ENCODE measurements at regions not wholly inside any gene's neighbourhood (a gene's known extent, or its start where the extent isn't known, plus 50 kb on each side); places are given as distances from the start of the nearest gene placed in this dataset.

DNA sequence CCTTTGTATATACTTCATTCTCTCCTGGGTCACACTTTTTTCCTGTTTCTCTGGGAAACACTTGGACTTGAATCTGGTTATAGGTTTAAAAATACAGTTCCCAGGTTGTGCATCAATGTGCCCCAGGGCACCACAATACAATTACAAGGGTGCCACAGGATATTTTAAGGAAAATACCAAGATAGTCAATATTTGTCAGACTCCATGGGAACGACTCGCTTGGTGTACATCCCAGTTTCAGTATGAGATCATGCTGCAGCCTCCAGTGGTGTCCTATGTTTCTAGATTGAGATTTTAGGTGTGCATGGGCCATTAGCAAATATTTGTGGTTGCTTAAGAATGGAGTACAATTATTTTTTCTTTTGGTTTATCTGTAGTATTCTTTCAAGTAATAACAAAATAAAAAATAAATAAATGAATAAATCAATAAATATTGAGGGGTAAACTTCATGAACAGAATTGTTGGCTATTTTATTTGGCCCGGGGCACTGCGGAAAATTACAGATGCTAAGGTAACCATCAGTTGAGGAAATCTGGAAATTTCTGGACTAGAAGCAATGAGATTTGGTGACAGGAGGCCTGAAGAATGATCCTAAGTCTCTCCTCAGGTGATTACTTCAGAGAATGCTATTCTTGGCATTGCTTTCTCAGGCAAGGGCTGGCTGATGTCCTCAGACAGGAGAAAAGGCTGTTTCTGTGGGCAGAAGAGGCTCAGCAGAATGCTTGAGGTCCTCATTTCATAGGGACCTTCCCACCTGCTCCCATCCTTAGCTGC is 649.3 kb upstream of the SOX11 start:
- no peaks in the 10 kb centered on the region for H3K4me1 ChIP-seq (ENCODE audit: insufficient read depth, low read length)
- no peak overlapping the region for H2AFZ ChIP-seq (ENCODE audit: low read depth, low read length)
- H3K79me2 ChIP-seq (ENCODE audit: insufficient read depth, low read length) = no peaks in the 10 kb centered on the region
- no peak overlapping the region for H3K4me3 ChIP-seq (ENCODE audit: low read depth in 1 of 2, low read length in 2 of 2)
- H4K20me1 ChIP-seq (ENCODE audit: insufficient read depth, low read length) = no peaks in the 10 kb centered on the region
- H3K27me3 ChIP-seq (ENCODE audit: insufficient read depth, low read length, poor library complexity) = no peaks in the 10 kb centered on the region
- H3K36me3 ChIP-seq (ENCODE audit: insufficient read depth, low read length) = no peaks in the 10 kb centered on the region
- no peak overlapping the region for H3K9ac ChIP-seq (ENCODE audit: low read depth, low read length)
- no peak overlapping the region for H3K27ac ChIP-seq (ENCODE audit: low read length)
- no peak overlapping the region for H3K4me2 ChIP-seq (ENCODE audit: insufficient read depth, low read length)
- DNase-seq = no peak
- H3K9me3 ChIP-seq (ENCODE audit: insufficient read depth, low read length, severe bottlenecking) = no peaks in the 10 kb centered on the region
- TF ChIP-seq, protein P1, sequence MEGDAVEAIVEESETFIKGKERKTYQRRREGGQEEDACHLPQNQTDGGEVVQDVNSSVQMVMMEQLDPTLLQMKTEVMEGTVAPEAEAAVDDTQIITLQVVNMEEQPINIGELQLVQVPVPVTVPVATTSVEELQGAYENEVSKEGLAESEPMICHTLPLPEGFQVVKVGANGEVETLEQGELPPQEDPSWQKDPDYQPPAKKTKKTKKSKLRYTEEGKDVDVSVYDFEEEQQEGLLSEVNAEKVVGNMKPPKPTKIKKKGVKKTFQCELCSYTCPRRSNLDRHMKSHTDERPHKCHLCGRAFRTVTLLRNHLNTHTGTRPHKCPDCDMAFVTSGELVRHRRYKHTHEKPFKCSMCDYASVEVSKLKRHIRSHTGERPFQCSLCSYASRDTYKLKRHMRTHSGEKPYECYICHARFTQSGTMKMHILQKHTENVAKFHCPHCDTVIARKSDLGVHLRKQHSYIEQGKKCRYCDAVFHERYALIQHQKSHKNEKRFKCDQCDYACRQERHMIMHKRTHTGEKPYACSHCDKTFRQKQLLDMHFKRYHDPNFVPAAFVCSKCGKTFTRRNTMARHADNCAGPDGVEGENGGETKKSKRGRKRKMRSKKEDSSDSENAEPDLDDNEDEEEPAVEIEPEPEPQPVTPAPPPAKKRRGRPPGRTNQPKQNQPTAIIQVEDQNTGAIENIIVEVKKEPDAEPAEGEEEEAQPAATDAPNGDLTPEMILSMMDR (IDR thresholded peaks at IDR 0.05; ENCODE audit: borderline replicate concordance, extremely low read depth, low read length, poor library complexity, severe bottlenecking) = no peak
- TF ChIP-seq EZH2 (IDR thresholded peaks at IDR 0.05; ENCODE audit: borderline replicate concordance, low read depth, low read length, severe bottlenecking) = no peak
- ATAC-seq (ENCODE audit: insufficient read depth, low read depth) = no peak

DNA sequence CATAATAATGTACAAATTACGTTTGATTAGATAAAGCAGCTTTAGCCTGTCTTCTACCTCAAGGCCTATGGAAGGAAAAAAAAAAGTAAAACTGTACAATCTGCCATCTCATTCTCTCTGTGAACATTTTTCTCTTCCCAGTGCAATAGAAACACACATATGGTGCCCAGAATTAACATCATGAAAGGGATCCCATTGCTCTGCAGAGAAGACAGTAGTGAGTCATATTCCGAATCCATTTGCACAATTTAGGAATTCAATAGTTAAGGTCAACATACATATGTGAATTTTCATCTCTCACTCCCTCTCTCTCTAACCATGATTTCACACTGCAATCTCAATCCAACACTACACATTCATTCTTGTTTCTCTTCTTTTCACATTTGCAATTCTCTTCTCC is 640.9 kb upstream of the SOX11 start:
- H2AFZ ChIP-seq (ENCODE audit: low read depth, low read length) = no peak overlapping the region
- H3K4me2 ChIP-seq (ENCODE audit: insufficient read depth, low read length) = no peak overlapping the region
- ATAC-seq (ENCODE audit: insufficient read depth, low read depth) = no peak
- H3K4me3 ChIP-seq (ENCODE audit: low read depth in 1 of 2, low read length in 2 of 2) = no peak overlapping the region
- no peaks in the 10 kb centered on the region for H4K20me1 ChIP-seq (ENCODE audit: insufficient read depth, low read length)
- no peaks in the 10 kb centered on the region for H3K4me1 ChIP-seq (ENCODE audit: insufficient read depth, low read length)
- TF ChIP-seq, protein P1 (IDR thresholded peaks at IDR 0.05; ENCODE audit: borderline replicate concordance, extremely low read depth, low read length, poor library complexity, severe bottlenecking) = no peak
- TF ChIP-seq EZH2 (IDR thresholded peaks at IDR 0.05; ENCODE audit: borderline replicate concordance, low read depth, low read length, severe bottlenecking) = no peak
- no peaks in the 10 kb centered on the region for H3K36me3 ChIP-seq (ENCODE audit: insufficient read depth, low read length)
- H3K9me3 ChIP-seq (ENCODE audit: insufficient read depth, low read length, severe bottlenecking) = no peaks in the 10 kb centered on the region
- no peak overlapping the region for H3K27ac ChIP-seq (ENCODE audit: low read length)
- H3K9ac ChIP-seq (ENCODE audit: low read depth, low read length) = no peak overlapping the region
- no peaks in the 10 kb centered on the region for H3K79me2 ChIP-seq (ENCODE audit: insufficient read depth, low read length)
- no peaks in the 10 kb centered on the region for H3K27me3 ChIP-seq (ENCODE audit: insufficient read depth, low read length, poor library complexity)
- no peak for DNase-seq

DNA sequence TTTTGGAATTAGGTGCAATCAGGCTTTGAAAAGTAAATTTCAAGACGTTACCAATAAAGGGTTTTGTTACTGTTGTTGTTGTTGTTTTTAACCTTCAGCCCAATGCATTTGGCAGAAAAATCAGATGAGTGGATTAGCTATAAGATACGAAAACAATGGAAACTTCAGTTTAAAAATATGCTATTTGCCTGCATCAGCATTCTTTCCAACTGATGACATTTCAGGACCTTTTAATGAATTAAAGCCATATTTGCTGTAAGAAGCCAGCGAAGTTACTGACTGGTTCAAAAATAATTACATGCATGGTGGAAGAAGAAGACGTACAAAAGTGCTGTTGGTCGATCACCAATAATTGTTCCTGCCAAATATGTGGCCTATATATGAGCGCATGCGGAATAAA is 639.3 kb upstream of the SOX11 start:
- H3K27me3 ChIP-seq (ENCODE audit: insufficient read depth, low read length, poor library complexity) = no peaks in the 10 kb centered on the region
- H3K79me2 ChIP-seq (ENCODE audit: insufficient read depth, low read length) = no peaks in the 10 kb centered on the region
- H3K36me3 ChIP-seq (ENCODE audit: insufficient read depth, low read length) = no peaks in the 10 kb centered on the region
- TF ChIP-seq EZH2 (IDR thresholded peaks at IDR 0.05; ENCODE audit: borderline replicate concordance, low read depth, low read length, severe bottlenecking) = no peak
- TF ChIP-seq, protein P1 (IDR thresholded peaks at IDR 0.05; ENCODE audit: borderline replicate concordance, extremely low read depth, low read length, poor library complexity, severe bottlenecking) = no peak
- no peaks in the 10 kb centered on the region for H3K4me1 ChIP-seq (ENCODE audit: insufficient read depth, low read length)
- H2AFZ ChIP-seq (ENCODE audit: low read depth, low read length) = no peak overlapping the region
- H3K9me3 ChIP-seq (ENCODE audit: insufficient read depth, low read length, severe bottlenecking) = no peaks in the 10 kb centered on the region
- H4K20me1 ChIP-seq (ENCODE audit: insufficient read depth, low read length) = no peaks in the 10 kb centered on the region
- no peak overlapping the region for H3K4me2 ChIP-seq (ENCODE audit: insufficient read depth, low read length)
- DNase-seq (no peak), ATAC-seq (ENCODE audit: insufficient read depth, low read depth) (no peak)
- H3K27ac ChIP-seq (ENCODE audit: low read length) = no peak overlapping the region
- H3K4me3 ChIP-seq (ENCODE audit: low read depth in 1 of 2, low read length in 2 of 2) = no peak overlapping the region
- no peak overlapping the region for H3K9ac ChIP-seq (ENCODE audit: low read depth, low read length)

Data from DND-41 (cell line).